IPS-NIHi11 (cell line): ENCODE measurements at regions not wholly inside any gene's neighbourhood (a gene's known extent, or its start where the extent isn't known, plus 50 kb on each side); places are given as distances from the start of the nearest gene placed in this dataset.
"Not testable (repeated sequence)": the region's sequence is repeated elsewhere in the genome, so short reads cannot be mapped to it uniquely, and the experiment has no call there.

Experiments
- DNase-seq: peaks from one replicate; pipeline ENCODE4 v3.0.0; 2012; ENCODE audit warnings: mixed read lengths, low spot score

DNA sequence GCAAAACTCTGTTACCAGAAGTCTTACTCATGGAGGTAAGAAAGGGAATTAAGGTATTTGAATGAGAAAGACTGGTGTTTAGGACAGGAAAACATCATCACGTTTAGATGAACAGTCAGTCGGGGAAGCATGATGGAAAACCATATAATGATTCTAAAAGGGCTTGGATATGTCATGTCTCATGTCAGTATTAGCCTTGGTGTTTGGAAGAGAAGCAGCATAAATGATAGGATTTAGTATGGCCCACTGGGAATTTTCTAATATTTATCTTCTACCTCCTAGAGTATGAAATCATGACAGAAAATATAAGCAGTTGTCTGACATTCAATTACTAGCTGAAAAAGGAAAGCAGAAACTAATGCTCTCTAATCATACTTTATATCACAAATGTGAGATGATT lies 1643.6 kb upstream of the CELF4 start:
- no peak for DNase-seq

DNA sequence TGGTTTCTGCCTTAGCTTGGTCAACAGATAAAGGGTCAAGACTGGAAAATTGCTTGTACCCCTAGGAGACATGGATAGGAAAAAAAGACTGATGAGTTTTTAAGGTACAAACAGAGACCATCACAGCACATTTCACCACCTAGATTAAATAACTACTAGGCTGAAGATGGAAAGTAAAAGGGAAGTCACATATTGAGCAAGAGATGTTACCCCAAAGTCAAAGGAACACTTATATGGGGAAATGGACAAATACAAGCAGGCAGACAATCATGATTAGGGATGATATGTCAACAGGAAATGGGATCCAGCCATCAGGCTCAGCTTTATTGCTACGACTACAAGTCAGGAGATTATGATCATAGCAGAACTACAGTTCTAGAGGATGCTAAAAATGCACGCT lies 1643.1 kb upstream of the CELF4 start:
- no peak for DNase-seq

DNA sequence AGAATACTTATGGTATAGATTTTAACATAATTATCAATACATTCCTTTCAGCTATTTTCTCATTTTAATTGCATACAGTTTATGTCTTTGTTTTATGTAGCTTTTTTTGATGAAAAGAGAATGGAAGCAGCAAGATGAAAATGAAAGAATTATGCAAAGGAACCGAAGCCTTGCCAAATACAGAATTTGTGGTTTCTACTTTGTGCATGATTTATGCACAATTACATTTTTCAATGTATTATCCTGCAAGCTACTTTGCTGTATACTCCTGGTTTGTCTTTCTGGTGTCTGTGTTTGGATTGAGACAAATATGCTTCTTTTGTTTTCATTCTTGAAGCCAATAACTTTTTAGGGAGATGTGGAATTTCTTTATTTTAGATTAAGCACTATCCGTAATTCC lies 1642.6 kb upstream of the CELF4 start:
- DNase-seq: no peak

DNA sequence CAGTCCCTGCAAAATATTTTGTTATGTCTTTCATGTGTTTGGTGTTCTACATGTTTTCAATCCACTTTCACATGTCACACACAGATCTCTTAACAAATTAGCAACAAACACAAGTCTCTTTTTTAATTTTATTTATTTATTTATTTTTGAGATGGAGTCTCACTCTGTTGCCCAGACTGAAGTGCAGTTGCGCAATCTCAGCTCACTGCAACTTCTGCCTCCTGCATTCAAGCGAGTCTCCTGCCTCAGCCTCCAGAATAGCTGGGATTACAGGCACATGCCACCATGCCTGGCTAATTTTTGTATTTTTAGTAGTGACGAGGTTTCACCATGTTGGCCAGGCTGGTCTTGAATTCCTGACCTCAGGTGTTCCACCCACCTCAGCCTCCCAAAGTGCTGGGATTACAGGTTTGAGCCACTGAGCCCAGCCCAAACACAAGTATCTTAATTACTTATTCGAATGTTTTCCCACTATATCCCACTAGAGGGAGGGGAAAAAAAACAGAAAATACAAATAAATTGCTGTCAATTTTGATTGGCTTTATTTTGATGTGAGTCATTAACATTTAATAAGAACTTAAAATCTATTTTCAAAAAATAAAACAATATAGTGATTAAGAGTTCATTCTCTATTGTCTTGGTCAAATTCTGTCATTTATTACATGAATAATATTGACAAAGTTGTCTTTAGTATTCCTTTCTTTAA lies 1641.0 kb upstream of the CELF4 start:
- DNase-seq: not testable (repeated sequence)

DNA sequence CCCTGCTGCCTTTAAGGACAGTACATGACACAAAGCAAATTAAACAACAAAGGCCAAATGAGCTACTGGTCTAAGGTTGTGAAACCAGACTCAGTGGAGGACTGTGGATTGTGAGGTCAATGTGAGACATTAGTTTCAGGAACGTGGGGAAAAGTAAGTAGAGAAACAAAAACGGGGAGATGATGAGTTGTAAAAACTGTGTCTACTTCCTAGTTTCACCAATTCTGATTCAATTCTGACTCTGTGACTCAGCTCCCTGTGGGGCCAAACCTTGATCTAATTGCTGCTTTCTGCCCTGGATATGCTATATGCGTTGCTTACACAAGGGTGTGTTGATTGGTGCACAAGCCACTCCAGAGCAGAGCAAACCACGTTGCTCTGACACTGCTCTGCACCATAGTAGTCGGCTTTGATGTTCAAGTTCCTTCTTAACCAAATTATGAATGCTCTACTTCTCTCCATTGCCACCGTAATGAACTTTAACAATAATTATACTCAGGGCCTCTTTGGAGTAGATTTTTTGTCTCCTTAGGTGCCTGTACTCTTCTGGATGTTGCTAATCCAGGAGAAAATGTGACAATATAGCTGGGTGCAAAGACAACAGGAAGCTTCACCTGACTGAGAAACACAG lies 1640.1 kb upstream of the CELF4 start:
- no peak for DNase-seq

DNA sequence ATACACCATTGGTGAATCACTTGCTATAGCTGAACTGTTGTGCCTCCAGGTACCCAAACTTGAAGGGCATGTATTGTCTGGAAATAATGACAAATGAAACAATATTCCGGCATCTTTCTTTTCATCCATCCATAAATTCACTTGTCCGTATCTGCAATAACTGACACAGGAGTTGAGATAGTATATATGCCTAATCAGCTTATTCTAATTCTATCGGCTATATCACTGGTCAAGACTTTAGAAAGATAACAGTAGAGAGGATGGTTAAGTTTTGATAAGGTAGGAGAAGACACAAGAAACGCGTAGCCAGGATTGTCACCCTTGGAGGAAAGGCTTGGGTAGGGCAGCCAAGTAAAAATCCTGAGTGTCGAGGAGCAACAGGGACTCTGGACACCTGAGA lies 1634.6 kb upstream of the CELF4 start:
- no peak for DNase-seq

DNA sequence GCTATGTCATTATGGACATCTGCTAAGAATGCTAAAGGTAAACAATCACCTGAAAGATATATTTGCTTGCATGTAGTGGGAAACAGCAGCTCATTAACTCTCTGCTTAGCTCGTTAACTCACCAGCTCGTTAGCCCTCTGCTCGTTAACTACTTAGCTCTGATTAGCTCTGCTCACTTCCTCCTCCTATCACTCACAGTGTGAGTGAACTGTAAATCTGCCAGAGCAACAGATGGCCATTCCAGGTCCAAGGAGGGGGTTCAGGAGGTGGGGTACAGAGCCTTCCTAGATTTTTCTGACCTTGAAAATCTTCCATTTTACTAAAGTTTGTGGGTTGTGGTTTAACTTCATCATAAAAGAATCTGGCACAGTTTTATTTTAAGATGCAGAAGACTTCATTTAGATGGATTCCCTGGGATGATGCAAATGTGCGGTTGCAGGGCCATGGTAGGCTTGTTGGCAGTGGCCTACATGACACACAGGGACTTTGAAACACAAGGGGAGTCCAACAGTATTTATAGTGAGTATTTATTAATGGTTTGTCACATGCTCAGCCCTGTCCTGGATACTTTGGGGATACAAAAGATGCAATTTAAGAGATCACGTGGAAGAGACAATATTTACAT lies 1633.7 kb upstream of the CELF4 start:
- DNase-seq: no peak

DNA sequence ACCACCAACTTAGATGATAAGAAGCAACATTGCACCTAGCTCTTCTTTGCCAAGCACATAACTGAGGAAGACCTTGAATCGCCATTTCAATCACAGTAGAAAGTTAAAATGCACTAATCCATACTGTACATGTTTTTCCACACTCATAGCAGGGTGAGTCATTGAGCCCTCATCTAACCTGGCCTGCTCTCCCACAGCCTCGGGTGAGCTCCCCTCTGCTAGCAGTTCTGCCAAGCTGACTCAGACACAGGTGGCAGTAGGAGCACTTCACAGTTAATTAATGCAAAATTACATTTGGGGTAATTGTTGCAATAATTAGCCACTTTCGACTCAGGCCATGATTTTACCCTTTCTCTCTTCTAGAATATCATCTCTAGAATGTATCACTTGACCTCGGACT lies 1632.8 kb upstream of the CELF4 start:
- no peak for DNase-seq

DNA sequence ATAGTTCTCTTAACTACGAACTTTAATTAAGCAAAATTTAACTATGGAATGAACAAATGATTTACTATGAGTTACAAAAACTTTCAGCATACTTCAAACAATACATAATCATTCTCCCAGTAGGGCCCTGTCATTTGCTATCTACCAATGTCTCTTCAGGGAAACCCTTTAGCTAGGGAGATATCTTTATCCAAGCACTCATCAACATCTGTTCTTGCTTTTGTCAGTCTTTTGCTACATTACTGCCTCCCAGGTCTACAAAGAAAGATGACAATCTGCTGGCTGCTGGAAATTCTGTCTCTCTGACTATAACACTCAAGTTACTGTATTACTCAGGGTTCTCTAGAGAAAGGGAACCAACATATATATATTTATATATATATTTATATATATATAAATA lies 1626.3 kb upstream of the CELF4 start:
- no peak for DNase-seq

DNA sequence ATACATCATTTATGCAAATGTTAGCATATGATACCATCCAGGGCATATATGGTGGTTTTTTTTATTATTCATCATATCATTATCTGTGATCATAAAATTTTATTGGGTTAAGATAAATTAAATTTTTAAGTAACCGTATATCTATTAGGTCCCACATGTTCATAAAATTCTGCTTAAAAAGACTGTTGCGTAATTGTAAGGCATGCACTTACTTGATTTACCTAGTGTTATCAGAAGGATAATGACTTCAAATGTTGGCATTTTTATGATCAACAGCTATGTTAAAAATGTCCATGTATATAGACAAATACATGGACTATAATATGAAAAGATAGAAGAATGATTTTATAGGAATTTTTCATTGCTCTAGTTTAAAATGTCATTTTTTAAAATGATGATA lies 1625.5 kb upstream of the CELF4 start:
- DNase-seq: no peak

DNA sequence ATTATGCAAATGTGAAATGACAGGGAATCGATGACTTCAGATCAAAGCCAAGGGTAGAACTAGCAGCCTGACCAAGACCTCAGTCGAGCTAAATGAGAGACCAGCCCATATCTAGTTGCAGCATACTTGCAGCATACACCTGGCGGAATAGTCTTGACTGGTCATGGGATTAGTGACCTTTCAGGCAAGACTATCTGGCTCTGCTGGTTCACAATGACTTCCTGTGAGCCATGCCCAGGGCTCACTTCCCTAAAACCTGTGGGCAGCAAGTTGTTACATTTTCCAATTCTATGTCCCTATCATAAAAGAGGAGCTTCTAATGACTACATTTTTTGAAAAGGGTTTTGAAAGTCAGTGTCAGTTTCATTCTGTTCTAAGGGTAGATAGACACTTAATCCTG lies 1624.9 kb upstream of the CELF4 start:
- no peak for DNase-seq

DNA sequence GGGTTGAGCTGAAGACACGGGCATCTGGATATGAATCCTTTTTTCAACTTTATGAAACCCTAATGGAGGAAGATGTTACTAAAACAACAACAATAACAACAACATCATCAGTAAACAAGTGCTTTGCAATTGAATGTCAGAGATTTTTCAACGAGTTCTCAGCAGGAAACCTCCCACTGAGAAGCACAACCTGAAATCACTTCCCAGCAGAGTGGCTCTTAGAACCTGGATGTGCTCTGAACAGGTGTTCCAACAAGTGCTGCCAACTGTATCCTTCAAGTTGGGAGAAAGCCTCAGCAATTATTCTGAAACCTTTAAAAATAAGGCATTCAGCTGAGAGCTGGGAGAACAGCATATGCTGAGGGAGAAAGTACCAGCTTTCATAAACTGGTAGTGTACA lies 1622.7 kb upstream of the CELF4 start:
- DNase-seq: no peak

DNA sequence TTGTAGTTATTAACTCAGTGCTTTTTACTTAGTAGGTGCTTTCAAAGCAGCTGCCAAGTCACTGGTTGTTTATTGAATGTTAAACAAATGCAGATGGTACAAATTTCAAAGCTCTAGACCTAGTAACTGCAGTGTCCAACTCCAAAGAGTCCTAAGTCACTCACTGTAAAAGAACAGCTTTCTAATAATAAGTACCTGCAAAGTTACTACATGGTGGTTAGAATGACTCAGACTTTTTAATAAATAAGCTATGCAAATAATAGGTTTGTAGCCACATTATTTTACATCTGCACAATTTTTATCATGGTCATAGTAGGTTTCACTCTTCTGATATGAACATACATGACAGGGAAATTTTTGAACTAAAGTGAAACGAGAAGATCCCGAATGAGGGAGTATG lies 1620.4 kb upstream of the CELF4 start:
- no peak for DNase-seq

DNA sequence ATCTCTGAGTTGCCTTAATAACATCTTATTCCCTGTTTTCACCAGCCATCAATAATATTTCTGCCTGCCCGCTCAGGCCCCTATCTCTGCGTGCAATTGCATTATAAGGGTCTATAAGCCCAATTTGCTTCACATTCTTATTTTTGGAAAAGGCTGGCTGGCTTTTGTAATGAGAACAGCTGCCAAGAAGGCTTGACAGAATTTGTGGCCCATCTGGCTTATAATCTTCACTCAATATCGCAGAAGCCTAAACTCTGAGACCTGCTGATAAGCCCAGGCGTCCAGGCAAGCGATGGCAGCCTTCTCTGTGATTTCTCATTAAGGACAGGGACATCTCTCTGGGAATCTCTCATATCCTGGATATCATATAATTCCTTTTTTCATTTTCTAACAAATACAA lies 1618.6 kb upstream of the CELF4 start:
- DNase-seq: no peak

DNA sequence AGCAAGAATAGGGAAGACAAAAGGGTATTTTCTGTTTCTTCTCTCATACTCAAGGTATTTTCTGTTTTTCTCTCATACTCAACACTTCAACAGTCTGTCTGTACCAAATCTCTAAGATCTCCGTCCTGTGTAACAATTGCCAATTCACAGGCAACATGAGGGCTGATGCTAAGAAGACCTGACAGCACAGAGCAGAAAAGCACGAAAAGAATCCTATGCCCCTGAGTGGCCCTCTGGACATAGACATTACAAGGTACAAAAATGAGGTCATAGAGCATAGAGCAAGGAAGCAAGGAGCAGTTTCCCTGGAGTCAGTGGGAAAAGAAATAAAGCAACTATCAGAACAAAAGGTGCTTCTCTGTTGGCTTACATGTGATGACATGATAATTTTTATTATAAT lies 1612.6 kb upstream of the CELF4 start:
- no peak for DNase-seq

DNA sequence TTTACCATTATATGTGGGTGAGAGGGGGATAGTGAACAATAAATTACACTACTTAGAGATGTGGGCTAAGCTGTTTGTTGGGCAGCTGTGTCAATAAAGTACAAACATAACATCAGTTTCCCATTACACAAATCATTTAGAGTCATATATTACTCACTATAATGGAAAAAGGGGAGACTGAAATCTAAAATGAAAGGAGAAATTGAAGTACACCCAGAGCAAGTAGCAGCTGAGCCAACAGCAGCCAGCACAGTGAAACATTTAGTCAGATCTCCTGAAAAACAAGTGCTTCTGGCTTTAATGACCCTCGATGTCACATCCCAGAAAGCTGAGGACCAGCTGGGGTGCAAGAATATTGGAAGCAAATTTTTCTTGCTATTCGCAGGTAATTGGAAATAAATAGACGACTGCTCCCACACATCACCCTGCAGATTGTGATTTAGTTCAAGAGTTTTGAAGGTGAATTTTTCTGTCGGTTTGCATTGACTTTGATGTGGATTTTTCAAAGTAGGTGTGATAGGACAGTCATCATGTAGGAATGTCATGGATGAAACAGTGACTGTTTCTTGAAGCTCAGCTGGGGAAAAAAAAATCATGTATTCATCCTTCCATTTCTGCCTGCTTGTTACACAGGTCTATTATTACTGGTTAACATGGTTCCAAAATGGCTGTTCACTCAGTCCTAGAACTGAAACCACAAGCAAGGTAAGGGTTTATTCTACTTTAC lies 1607.3 kb upstream of the CELF4 start:
- DNase-seq: no peak

DNA sequence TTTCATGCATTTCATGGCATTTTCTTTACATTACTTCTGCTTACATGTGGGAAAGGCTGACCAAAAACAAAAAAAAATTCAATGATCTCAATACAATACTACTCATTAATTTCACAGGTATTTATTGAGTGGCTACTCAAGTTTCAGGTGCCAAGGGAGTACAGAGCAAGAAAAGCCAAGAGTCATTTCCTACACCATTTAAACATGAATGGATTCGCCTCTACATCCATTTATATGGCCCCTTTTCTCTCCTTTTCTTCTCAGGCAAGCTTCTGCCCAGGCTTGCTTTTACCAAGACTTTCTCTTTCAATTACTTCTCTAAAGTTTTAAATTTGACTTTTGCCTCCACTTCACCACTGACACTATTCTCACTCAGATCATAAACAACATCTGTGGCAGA lies 1603.1 kb upstream of the CELF4 start:
- DNase-seq: no peak

DNA sequence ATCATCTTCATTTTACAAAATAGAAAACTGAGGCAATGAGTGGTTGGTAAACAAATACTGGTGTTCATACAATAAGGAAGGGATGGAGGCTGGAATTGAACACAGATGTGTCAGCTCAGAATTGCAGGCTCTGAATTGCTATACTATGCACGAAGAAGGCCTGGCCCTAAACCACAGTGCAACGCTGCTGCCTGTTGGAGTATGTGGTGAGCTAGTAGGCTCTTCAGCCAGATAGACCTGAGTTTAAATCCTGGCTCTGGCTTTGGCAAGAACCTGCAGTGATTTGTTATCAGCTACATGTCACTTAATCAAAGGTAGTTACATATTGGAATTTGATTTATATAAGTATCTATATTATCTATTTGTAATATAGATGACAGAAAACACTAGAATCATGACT lies 1602.4 kb upstream of the CELF4 start:
- DNase-seq: no peak

DNA sequence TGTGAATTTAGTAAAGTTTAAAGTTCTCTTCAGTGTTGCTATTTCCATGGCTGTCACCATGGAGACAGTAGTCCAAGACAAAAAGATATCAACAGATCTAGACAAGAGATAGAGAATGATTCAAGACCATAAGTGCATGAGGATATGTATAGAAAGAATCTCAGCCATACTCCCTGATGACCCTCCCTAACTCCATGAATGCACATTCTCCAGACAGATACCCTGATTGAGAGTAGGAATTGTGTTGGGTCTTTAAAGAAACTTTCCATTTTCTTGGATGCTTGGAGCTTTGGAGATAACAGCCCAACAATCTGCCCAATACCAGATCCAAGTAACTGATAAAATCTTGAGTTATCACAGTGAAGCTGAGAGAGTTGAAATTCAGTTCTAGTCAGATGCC lies 1601.2 kb upstream of the CELF4 start:
- no peak for DNase-seq

DNA sequence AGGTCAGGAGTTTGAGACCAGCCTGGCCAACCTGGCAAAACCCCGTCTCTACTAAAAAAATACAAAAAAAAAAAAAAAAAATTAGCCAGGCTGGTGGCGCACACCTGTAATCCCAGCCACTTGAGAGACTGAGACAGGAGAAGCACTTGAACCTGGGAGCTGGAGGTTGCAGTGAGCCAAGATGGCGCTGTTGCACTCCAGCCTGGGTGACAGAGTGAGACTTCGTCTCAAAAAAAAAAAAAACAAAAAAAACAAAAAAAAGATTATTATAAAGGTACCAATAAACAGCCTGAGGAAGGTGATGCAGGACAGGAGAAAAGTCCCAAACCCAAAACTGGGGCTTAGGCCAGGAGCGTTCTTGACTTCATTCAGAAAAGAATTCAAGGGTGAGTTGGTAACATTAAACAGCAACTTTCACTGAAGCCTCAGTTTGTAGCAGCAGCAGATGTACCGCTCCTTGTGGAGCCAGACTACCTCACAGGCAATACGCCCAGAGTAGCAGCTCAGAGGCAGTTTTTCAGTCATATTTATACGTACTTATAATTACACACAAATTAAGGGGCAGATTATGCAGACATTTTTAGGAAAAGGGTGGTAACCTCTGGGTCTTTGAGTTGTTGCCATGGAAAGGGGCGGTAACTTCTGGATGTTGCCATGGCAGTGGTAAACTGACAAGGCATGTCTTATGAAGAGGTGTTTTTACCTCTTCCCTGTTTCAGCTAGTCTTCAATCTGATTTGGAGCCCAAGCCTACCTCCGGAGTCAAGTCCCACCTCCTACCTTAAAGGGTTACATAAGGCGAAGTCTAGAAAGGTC lies 1596.6 kb upstream of the CELF4 start:
- DNase-seq: no peak

DNA sequence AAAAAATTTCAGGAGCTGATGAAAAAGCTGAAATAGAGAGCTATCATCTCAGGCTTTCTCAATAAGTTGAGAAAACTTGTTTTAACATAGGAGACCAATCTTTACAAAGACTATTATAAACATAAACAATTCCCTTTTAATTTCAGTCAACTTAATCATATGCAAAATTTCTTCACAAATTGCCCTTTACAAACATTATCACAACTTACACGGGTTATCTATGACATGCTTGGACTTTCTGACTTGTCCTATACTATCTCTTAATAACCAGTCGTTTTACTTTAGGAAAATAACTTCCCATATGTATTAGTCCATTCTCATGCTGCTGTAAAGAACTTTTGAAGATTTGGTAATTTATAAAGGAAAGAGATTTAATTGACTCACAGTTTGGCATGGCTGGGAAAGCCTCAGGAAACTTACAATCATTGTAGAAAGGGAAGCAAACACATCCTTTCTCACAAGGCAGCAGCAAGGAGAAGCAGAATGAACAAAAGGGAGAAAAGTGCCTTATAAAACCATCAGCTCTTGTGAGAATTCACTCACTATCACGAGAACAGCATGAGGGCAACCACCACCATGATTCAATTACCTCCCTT lies 1583.7 kb upstream of the CELF4 start:
- DNase-seq: no peak

DNA sequence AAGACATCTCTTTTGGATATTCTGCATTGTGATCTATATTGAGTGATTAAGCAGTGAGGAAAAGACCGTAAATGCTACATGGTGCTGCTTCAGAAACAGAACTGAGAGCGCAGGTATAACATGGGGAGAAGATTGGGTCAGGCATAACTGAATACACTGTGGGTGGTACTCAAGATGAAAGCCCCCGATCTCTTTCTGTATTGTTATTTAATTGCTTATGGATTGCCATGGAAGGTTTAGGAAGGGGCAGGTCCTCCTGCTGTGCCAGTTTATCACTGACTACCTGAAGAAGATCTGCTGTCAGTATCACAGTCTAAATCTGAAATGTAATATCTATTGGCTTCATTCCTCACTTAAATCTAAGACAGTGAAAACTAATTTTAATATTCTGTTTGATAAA lies 1568.7 kb upstream of the CELF4 start:
- peak; percentile 15 for DNase-seq
